NCI-H187 treated with DMSO at 0.1 percent for 48 hours (cell line): ENCODE measurements at regions not wholly inside any gene's neighbourhood (a gene's known extent, or its start where the extent isn't known, plus 50 kb on each side); places are given as distances from the start of the nearest gene placed in this dataset.

Experiments
- DNase-seq: peaks from one replicate; lab custom pipeline; 2025; lab: John Stamatoyannopoulos, UW

GRCh38 chr3:165903885-165904630 is 66.8 kb upstream of the BCHE start:
- no peak for DNase-seq

- DNase-seq: no peak
Observed at GRCh38 chr3:165899066-165899465, 61.8 kb upstream of the BCHE start.

GRCh38 chr3:165897137-165897536 is 59.9 kb upstream of the BCHE start:
- no peak for DNase-seq

GRCh38 chr3:165895919-165896318 is 58.7 kb upstream of the BCHE start:
- no peak for DNase-seq

- DNase-seq: no peak
Observed at GRCh38 chr3:165892565-165892964, 55.3 kb upstream of the BCHE start.
